Fibroblast of pulmonary artery (primary cell): ENCODE measurements at regions not wholly inside any gene's neighbourhood (a gene's known extent, or its start where the extent isn't known, plus 50 kb on each side); places are given as distances from the start of the nearest gene placed in this dataset.

Experiments used
- DNase-seq: peaks from one replicate; pipeline ENCODE4 v3.0.0-alpha.2; 2010; ENCODE audit warnings: low read depth
- H3K4me3 ChIP-seq: replicated peaks from 2 replicates; pipeline ENCODE4 v1.5.1; 2011; ENCODE audit warnings: low read depth, mild to moderate bottlenecking, control low read depth, low read length, moderate library complexity
- CTCF ChIP-seq: IDR thresholded peaks from 2 replicates; pipeline ENCODE4 v1.5.1; 2011; ENCODE audit warnings: mild to moderate bottlenecking, control low read depth, low read length, inconsistent platforms; ENCODE audit errors: missing control alignments

GRCh38 chr6:21967056-21967974 is 329.5 kb downstream of the PRL start:
- H3K4me3 ChIP-seq, result no peak overlapping the region
- DNase-seq, result no peak
- TF ChIP-seq CTCF, result no peak

- DNase-seq, result no peak
- no peak overlapping the region for H3K4me3 ChIP-seq
- no peak for TF ChIP-seq CTCF
Measured at GRCh38 chr6:21968411-21968810, 328.4 kb downstream of the PRL start.

GRCh38 chr6:21969192-21969591 is 327.6 kb downstream of the PRL start:
- DNase-seq, result no peak
- no peak overlapping the region for H3K4me3 ChIP-seq
- no peak for TF ChIP-seq CTCF

- DNase-seq, result no peak
- H3K4me3 ChIP-seq, result no peak overlapping the region
- no peak for TF ChIP-seq CTCF
Measured at GRCh38 chr6:21970569-21971300, 326.1 kb downstream of the PRL start.

- TF ChIP-seq CTCF, result no peak
- no peak for DNase-seq
Measured at GRCh38 chr6:21971541-21971940, 325.3 kb downstream of the PRL start.

GRCh38 chr6:21972516-21972915 is 324.3 kb downstream of the PRL start:
- no peak overlapping the region for H3K4me3 ChIP-seq
- no peak for TF ChIP-seq CTCF
- DNase-seq, result no peak

More at GRCh38 chr6:21971541-21971940, 325.3 kb downstream of the PRL start:
- no peak overlapping the region for H3K4me3 ChIP-seq
